Lung (tissue), 11 donors: ENCODE measurements at regions not wholly inside any gene's neighbourhood (a gene's known extent, or its start where the extent isn't known, plus 50 kb on each side); places are given as distances from the start of the nearest gene placed in this dataset.

Experiments used
- ATAC-seq: fragments of 200-7000 bp; cut with Tn5 transposase; one replicate; pipeline ENCODE4 v1.9.1; 2020; ENCODE audit warnings: moderate number of reproducible peaks; ENCODE audit not compliant: insufficient read depth, low FRiP score
- DNase-seq, 3 donors: peaks; one replicate each; pipeline ENCODE4 v3.0.0-alpha.2; 2013 to 2017
- H3K27ac ChIP-seq, 2 donors: one replicate each; pipeline ENCODE4 v1.5.1; 2013; ENCODE audit warnings: mild to moderate bottlenecking in 2 of 2, moderate library complexity in 2 of 2, control low read depth in 1 of 2, inconsistent platforms in 1 of 2, low read depth in 1 of 2, low read length in 1 of 2
- H3K27me3 ChIP-seq, 3 donors: one replicate each; pipeline ENCODE4 v1.5.1; 2013; ENCODE audit warnings: low read length in 2 of 3; ENCODE audit not compliant: control insufficient read depth in 3 of 3, insufficient read depth in 3 of 3
- H3K36me3 ChIP-seq, 4 donors: one replicate each; pipeline ENCODE4 v1.5.1; 2013; ENCODE audit warnings: low read length in 4 of 4, mild to moderate bottlenecking in 1 of 4, moderate library complexity in 1 of 4; ENCODE audit not compliant: control insufficient read depth in 4 of 4, insufficient read depth in 4 of 4
- H3K4me1 ChIP-seq, 5 donors: one replicate each; pipeline ENCODE4 v1.5.1; 2013; ENCODE audit warnings: low read length in 5 of 5, mild to moderate bottlenecking in 2 of 5, moderate library complexity in 1 of 5; ENCODE audit not compliant: control insufficient read depth in 5 of 5, insufficient read depth in 5 of 5
- H3K4me3 ChIP-seq: one replicate; pipeline ENCODE4 v1.5.1; 2013; ENCODE audit warnings: mild to moderate bottlenecking, control low read depth, moderate library complexity
- H3K9ac ChIP-seq, 2 donors: one replicate each; pipeline ENCODE4 v1.5.1; 2013; ENCODE audit warnings: low read length in 2 of 2, control low read depth in 1 of 2; ENCODE audit not compliant: insufficient read depth in 1 of 2
- H3K9me3 ChIP-seq, 4 donors: one replicate each; pipeline ENCODE4 v1.5.1; 2013; ENCODE audit warnings: low read length in 3 of 4, mild to moderate bottlenecking in 1 of 4, moderate library complexity in 1 of 4; ENCODE audit not compliant: control insufficient read depth in 4 of 4, insufficient read depth in 3 of 4
- WGBS, 2 donors: extraction: QIAGEN DNeasy Blood & Tissue Kit; methylation state at CpG; one replicate each; pipeline ENCODE4 v1.1.7; 2013; 5-methylcytosine and 5-hydroxymethylcytosine counted together
- TF ChIP-seq, protein P1 (sequence below): IDR thresholded peaks from 2 replicates; pipeline ENCODE4 v1.5.1; 2012; ENCODE audit warnings: mild to moderate bottlenecking; ENCODE audit errors: control extremely low read depth, extremely low read depth
- donor health status: control.
- donor health status: control.
- donor health status: Bipolar disorder and iron deficiency.
- donor health status: healthy.
- donor health status: DM: yes; HTN: yes; CAD: no.

DNA sequence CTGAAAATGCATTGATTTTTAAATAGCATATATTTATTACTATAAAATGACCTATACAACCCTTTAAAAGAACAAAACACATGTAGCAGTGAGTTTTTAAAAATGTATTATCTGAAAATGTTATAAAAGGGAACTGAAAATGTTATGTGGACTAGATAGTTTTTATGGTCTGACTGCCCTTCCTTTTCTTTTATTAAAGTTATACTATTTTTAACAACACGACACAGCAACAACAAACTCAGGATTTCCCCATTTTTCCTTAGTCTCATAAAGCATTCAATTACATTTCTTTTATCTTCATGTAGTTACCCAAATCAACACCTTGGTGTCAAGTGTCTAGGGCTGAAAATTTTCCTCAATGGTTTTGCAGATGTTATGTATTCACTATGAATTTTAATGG is 132.8 kb upstream of the TMEFF2 start:
- no peak for DNase-seq
- WGBS, 2 donors = 56% methylated on average over 1 of the region's 1 CpG
- TF ChIP-seq, protein P1, sequence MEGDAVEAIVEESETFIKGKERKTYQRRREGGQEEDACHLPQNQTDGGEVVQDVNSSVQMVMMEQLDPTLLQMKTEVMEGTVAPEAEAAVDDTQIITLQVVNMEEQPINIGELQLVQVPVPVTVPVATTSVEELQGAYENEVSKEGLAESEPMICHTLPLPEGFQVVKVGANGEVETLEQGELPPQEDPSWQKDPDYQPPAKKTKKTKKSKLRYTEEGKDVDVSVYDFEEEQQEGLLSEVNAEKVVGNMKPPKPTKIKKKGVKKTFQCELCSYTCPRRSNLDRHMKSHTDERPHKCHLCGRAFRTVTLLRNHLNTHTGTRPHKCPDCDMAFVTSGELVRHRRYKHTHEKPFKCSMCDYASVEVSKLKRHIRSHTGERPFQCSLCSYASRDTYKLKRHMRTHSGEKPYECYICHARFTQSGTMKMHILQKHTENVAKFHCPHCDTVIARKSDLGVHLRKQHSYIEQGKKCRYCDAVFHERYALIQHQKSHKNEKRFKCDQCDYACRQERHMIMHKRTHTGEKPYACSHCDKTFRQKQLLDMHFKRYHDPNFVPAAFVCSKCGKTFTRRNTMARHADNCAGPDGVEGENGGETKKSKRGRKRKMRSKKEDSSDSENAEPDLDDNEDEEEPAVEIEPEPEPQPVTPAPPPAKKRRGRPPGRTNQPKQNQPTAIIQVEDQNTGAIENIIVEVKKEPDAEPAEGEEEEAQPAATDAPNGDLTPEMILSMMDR = no peak
- Histone ChIP-seq H3K9ac (no peak overlapping the region), H3K27ac (no peak overlapping the region), H3K4me3 (no peak overlapping the region), H3K9me3 (no peaks in the 10 kb centered on the region), H3K36me3 (no peaks in the 10 kb centered on the region), H3K27me3 (no peaks in the 10 kb centered on the region), H3K4me1 (no peaks in the 10 kb centered on the region)
- ATAC-seq = no peak

DNA sequence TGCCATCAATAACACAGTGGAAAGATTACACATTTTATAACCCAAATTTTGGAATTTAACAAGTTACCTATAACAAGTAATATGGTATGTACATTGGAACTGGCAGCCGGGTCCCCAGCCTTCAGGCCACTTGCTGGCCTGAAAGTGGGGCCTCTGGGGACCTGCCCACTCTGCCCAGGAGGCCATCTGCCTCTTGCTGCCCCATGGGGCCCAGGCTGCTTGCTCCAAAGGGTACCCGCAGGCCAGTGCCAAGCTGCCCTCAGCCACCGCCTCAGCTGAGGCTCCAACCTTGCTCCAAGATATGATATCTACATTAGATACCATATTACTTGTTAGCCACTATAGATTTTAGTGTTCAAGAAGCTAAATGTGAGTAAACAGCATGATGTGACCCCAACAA is 120.8 kb upstream of the TMEFF2 start:
- 93 to 98% methylated on average over 3 of the region's 3 CpGs for WGBS, 2 donors
- Histone ChIP-seq H3K9me3 (peaks cover 0 to 6% (median 0%) of the 10 kb centered on the region in 4 donors), H3K27ac (no peak overlapping the region), H3K4me3 (no peak overlapping the region), H3K27me3 (no peaks in the 10 kb centered on the region), H3K9ac (no peak overlapping the region), H3K4me1 (no peaks in the 10 kb centered on the region), H3K36me3 (no peaks in the 10 kb centered on the region)
- ATAC-seq (no peak), DNase-seq (no peak)
- TF ChIP-seq, protein P1 = no peak

DNA sequence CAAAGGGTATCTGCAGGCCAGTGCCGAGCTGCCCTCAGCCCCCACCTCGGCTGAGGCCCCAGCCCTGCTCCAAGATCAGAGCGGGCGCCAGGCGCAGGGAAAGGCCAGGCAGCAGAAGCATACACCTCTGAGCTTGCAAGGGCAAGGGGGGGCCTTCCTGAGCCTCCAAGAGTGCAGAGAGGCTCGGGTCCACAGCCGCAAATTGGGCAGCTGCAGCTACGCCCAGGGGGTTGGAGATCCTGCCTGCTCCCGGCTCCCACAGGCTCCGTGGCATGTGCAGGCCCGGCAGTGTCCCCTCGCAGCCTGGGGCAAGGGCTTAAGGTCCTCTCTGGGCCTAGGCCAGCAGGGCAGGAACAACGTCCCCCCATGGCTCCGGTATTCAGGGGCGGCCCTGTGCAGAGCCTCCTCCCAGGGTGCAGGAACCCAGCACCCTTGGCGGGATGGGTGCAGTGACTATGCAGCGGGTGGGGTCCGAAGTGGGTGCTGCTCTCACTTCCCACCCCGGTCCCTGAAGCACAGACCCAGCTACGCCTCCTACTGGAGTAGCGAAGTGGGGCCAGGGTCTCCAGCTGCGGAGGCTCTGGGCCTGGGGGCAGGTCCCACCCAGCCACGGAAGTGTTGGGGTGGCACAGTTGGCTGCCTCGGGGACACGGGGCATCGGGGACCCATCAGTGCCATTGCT is 120.2 kb upstream of the TMEFF2 start:
- no peak overlapping the region for H3K9ac ChIP-seq
- H3K4me3 ChIP-seq = no peak overlapping the region
- H3K4me1 ChIP-seq = no peaks in the 10 kb centered on the region
- no peak overlapping the region for H3K27ac ChIP-seq
- no peaks in the 10 kb centered on the region for H3K27me3 ChIP-seq
- H3K36me3 ChIP-seq = no peaks in the 10 kb centered on the region
- 91% methylated on average over 26 of the region's 26 CpGs for WGBS, 2 donors
- DNase-seq (no peak), ATAC-seq (no peak)
- TF ChIP-seq, protein P1 = no peak
- peaks cover 0 to 6% (median 0%) of the 10 kb centered on the region in 4 donors for H3K9me3 ChIP-seq

DNA sequence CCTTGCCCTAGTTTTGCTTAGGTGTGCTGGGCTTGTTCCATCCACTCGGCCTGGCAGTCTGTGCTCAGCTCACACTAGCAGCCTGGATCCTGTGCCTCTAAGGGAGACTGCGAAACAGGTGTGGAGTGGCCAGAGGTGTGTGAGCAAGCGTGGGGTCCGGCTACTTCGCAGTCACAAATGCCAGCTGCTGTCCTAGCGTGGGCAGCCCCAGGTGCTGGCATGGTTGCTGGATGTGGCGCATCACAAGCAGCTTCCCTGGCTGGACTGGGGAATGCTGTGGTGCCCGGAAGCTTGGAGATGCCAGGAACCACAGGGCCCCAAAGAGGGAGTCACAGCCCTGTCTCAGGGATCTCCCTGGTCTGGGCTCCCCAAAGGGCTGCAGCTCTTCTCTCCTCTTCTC is 119.0 kb upstream of the TMEFF2 start:
- Histone ChIP-seq H3K4me1 (no peaks in the 10 kb centered on the region), H3K27me3 (no peaks in the 10 kb centered on the region), H3K4me3 (no peak overlapping the region), H3K9ac (no peak overlapping the region), H3K36me3 (no peaks in the 10 kb centered on the region), H3K9me3 (peaks cover 0 to 6% (median 0%) of the 10 kb centered on the region in 4 donors), H3K27ac (no peak overlapping the region)
- TF ChIP-seq, protein P1 = no peak
- no peak for ATAC-seq
- WGBS, 2 donors = 93 to 98% methylated on average over 8 of the region's 8 CpGs
- DNase-seq = no peak
